NCI-H146 treated with DMSO at 0.1 percent for 48 hours (cell line): ENCODE measurements at regions not wholly inside any gene's neighbourhood (a gene's known extent, or its start where the extent isn't known, plus 50 kb on each side); places are given as distances from the start of the nearest gene placed in this dataset.
A peak's percentile ranks its signal among the peaks of the same experiment; 100 is the strongest.
"Not testable (repeated sequence)": the region's sequence is repeated elsewhere in the genome, so short reads cannot be mapped to it uniquely, and the experiment has no call there.

Experiments
- DNase-seq: peaks from one replicate; lab custom pipeline; 2025; ENCODE audit not compliant: unreplicated experiment; lab: John Stamatoyannopoulos, UW

- DNase-seq, result no peak
Observed at GRCh38 chr15:69906256-69907185, 191.2 kb downstream of the TLE3 start.

GRCh38 chr15:69908060-69908459, 189.7 kb downstream of the TLE3 start:
- no peak for DNase-seq

- DNase-seq, result no peak
Observed at GRCh38 chr15:69908590-69909420, 188.9 kb downstream of the TLE3 start.

GRCh38 chr15:69909719-69910444, 187.8 kb downstream of the TLE3 start:
- peak; percentile 5 for DNase-seq

GRCh38 chr15:69910514-69910913, 187.2 kb downstream of the TLE3 start:
- DNase-seq, result no peak

GRCh38 chr15:69912116-69912515, 185.6 kb downstream of the TLE3 start:
- no peak for DNase-seq

- no peak for DNase-seq
Observed at GRCh38 chr15:69914040-69914439, 183.7 kb downstream of the TLE3 start.

- DNase-seq, result no peak
Observed at GRCh38 chr15:69914960-69915359, 182.8 kb downstream of the TLE3 start.

GRCh38 chr15:69916169-69916785, 181.4 kb downstream of the TLE3 start:
- DNase-seq, result no peak

- no peak for DNase-seq
Observed at GRCh38 chr15:69917056-69917455, 180.7 kb downstream of the TLE3 start.

- DNase-seq, result no peak
Observed at GRCh38 chr15:69919816-69920215, 177.9 kb downstream of the TLE3 start.

- no peak for DNase-seq
Observed at GRCh38 chr15:69920221-69920620, 177.5 kb downstream of the TLE3 start.

GRCh38 chr15:69921626-69922619, 175.8 kb downstream of the TLE3 start:
- DNase-seq, result no peak

GRCh38 chr15:69924531-69924930, 173.2 kb downstream of the TLE3 start:
- DNase-seq, result no peak

- DNase-seq, result no peak
Observed at GRCh38 chr15:69926006-69926405, 171.7 kb downstream of the TLE3 start.

- no peak for DNase-seq
Observed at GRCh38 chr15:69926721-69927120, 171.0 kb downstream of the TLE3 start.

GRCh38 chr15:69928890-69929289, 168.8 kb downstream of the TLE3 start:
- DNase-seq, result not testable (repeated sequence)

GRCh38 chr15:69929905-69930630, 167.6 kb downstream of the TLE3 start:
- no peak for DNase-seq

GRCh38 chr15:69930754-69931153, 167.0 kb downstream of the TLE3 start:
- DNase-seq, result no peak
